GM18907 (cell line): ENCODE measurements at regions not wholly inside any gene's neighbourhood (a gene's known extent, or its start where the extent isn't known, plus 50 kb on each side); places are given as distances from the start of the nearest gene placed in this dataset.
"Not testable (repeated sequence)": the region's sequence is repeated elsewhere in the genome, so short reads cannot be mapped to it uniquely, and the experiment has no call there.

Experiments
- ATAC-seq: cut with Tn5 transposase; IDR thresholded peaks from one replicate; pipeline ENCODE4 v1.9.1; 2021; ENCODE audit warnings: mild to moderate bottlenecking, moderate library complexity; ENCODE audit not compliant: unreplicated experiment

GRCh38 chr6:27049863-27050781 lies 197.4 kb upstream of the PRSS16 start:
- no peak for ATAC-seq

- not testable (repeated sequence) for ATAC-seq
Observed at GRCh38 chr6:27052082-27052730, 195.3 kb upstream of the PRSS16 start.

- ATAC-seq = no peak
Observed at GRCh38 chr6:27052731-27053082, 194.8 kb upstream of the PRSS16 start.

- peak; percentile 50 for ATAC-seq
Observed at GRCh38 chr6:27053738-27054137, 193.8 kb upstream of the PRSS16 start.

- ATAC-seq = no peak
Observed at GRCh38 chr6:27056615-27057014, 190.9 kb upstream of the PRSS16 start.

- no peak for ATAC-seq
Observed at GRCh38 chr6:27059621-27060425, 187.7 kb upstream of the PRSS16 start.

GRCh38 chr6:27061235-27061993 lies 186.1 kb upstream of the PRSS16 start:
- ATAC-seq = no peak

- no peak for ATAC-seq
Observed at GRCh38 chr6:27062755-27063154, 184.7 kb upstream of the PRSS16 start.

GRCh38 chr6:27065183-27065582 lies 182.3 kb upstream of the PRSS16 start:
- ATAC-seq = no peak

- no peak for ATAC-seq
Observed at GRCh38 chr6:27066381-27066780, 181.1 kb upstream of the PRSS16 start.

- ATAC-seq = no peak
Observed at GRCh38 chr6:27066802-27067201, 180.7 kb upstream of the PRSS16 start.

GRCh38 chr6:27073441-27073840 lies 174.1 kb upstream of the PRSS16 start:
- no peak for ATAC-seq

- ATAC-seq = no peak
Observed at GRCh38 chr6:27076116-27076515, 171.4 kb upstream of the PRSS16 start.

GRCh38 chr6:27078734-27079357 lies 168.7 kb upstream of the PRSS16 start:
- peak; percentile 73 for ATAC-seq

GRCh38 chr6:27081188-27081587 lies 166.3 kb upstream of the PRSS16 start:
- no peak for ATAC-seq

- ATAC-seq = no peak
Observed at GRCh38 chr6:27081931-27082330, 165.6 kb upstream of the PRSS16 start.

- ATAC-seq = no peak
Observed at GRCh38 chr6:27088068-27088467, 159.4 kb upstream of the PRSS16 start.

- ATAC-seq = peak; percentile 56
Observed at GRCh38 chr6:27091661-27092315, 155.7 kb upstream of the PRSS16 start.

- no peak for ATAC-seq
Observed at GRCh38 chr6:27092316-27092692, 155.2 kb upstream of the PRSS16 start.

GRCh38 chr6:27095914-27096313 lies 151.6 kb upstream of the PRSS16 start:
- ATAC-seq = no peak
